C4-2B (cell line): ENCODE measurements at regions not wholly inside any gene's neighbourhood (a gene's known extent, or its start where the extent isn't known, plus 50 kb on each side); places are given as distances from the start of the nearest gene placed in this dataset.

Experiments
- H3K27ac ChIP-seq: fragments of 450-650 bp; 2 replicates; pipeline ENCODE4 v1.5.1; 2017
- CTCF ChIP-seq: fragments of 450-650 bp; conservative IDR thresholded peaks from 2 replicates; pipeline ENCODE4 v1.5.1; 2017; ENCODE audit warnings: mild to moderate bottlenecking
- ZFX ChIP-seq: fragments of 450-650 bp; IDR thresholded peaks from 2 replicates; pipeline ENCODE4 v1.6.1; 2017

GRCh38 chr2:34178482-34178881, 579.4 kb upstream of the FAM98A start:
- TF ChIP-seq CTCF (no peak), ZFX (no peak)
- H3K27ac ChIP-seq: no peak overlapping the region

- no peak overlapping the region for H3K27ac ChIP-seq
- TF ChIP-seq ZFX: no peak
- no peak for TF ChIP-seq CTCF
Measured at GRCh38 chr2:34176693-34177092, 577.6 kb upstream of the FAM98A start.

- no peak for TF ChIP-seq ZFX
- no peak overlapping the region for H3K27ac ChIP-seq
Measured at GRCh38 chr2:34174506-34174905, 575.4 kb upstream of the FAM98A start.

GRCh38 chr2:34162231-34162630, 563.1 kb upstream of the FAM98A start:
- H3K27ac ChIP-seq: no peak overlapping the region
- TF ChIP-seq ZFX (no peak), CTCF (no peak)

GRCh38 chr2:34161549-34161948, 562.5 kb upstream of the FAM98A start:
- no peak overlapping the region for H3K27ac ChIP-seq
- no peak for TF ChIP-seq CTCF

GRCh38 chr2:34159901-34160300, 560.8 kb upstream of the FAM98A start:
- no peak for TF ChIP-seq CTCF
- no peak for TF ChIP-seq ZFX
- no peak overlapping the region for H3K27ac ChIP-seq

- TF ChIP-seq CTCF (no peak), ZFX (no peak)
- no peak overlapping the region for H3K27ac ChIP-seq
Measured at GRCh38 chr2:34153484-34153883, 554.4 kb upstream of the FAM98A start.

GRCh38 chr2:34147780-34148179, 548.7 kb upstream of the FAM98A start:
- H3K27ac ChIP-seq: no peak overlapping the region
- no peak for TF ChIP-seq CTCF
